ENCODE measurements at regions not wholly inside any gene's neighbourhood (a gene's known extent, or its start where the extent isn't known, plus 50 kb on each side); places are given as distances from the start of the nearest gene placed in this dataset.

GRCh38 chr10:33523236-33523792 is 188.8 kb upstream of the NRP1 start:
- TF ChIP-seq CTCF (conservative IDR thresholded peaks at IDR 0.05 in 1 of 2, IDR thresholded peaks at IDR 0.05 in 1 of 2; ENCODE audit: low read depth in 1 of 2, low read length in 2 of 2) (no peak), EZH2 (IDR thresholded peaks at IDR 0.05; ENCODE audit: low read length, missing control alignments) (no peak)
